Panc1 (cell line): ENCODE measurements at regions not wholly inside any gene's neighbourhood (a gene's known extent, or its start where the extent isn't known, plus 50 kb on each side); places are given as distances from the start of the nearest gene placed in this dataset.

ENCODE experiments used
- POLR2AphosphoS5 ChIP-seq: IDR thresholded peaks from 2 replicates; pipeline ENCODE4 v1.6.1; 2012; ENCODE audit warnings: mild to moderate bottlenecking, low read depth, low read length, moderate library complexity
- REST ChIP-seq, 2 experiments: IDR thresholded peaks; 2 replicates each; pipeline ENCODE4 v1.6.1; 2011 to 2012; ENCODE audit warnings: low read depth in 2 of 2, control low read depth in 1 of 2, low read length in 1 of 2, mild to moderate bottlenecking in 1 of 2, moderate library complexity in 1 of 2; ENCODE audit not compliant: insufficient read depth in 1 of 2
- SIN3A ChIP-seq: IDR thresholded peaks from 2 replicates; pipeline ENCODE4 v1.6.1; 2012; ENCODE audit warnings: low read depth, mild to moderate bottlenecking, low read length, moderate library complexity, borderline replicate concordance; ENCODE audit not compliant: insufficient read depth
- TF ChIP-seq, protein P1 (sequence below): fragments of 450-650 bp; IDR thresholded peaks from 2 replicates; pipeline ENCODE4 v1.5.1; 2017; ENCODE audit warnings: mild to moderate bottlenecking

DNA sequence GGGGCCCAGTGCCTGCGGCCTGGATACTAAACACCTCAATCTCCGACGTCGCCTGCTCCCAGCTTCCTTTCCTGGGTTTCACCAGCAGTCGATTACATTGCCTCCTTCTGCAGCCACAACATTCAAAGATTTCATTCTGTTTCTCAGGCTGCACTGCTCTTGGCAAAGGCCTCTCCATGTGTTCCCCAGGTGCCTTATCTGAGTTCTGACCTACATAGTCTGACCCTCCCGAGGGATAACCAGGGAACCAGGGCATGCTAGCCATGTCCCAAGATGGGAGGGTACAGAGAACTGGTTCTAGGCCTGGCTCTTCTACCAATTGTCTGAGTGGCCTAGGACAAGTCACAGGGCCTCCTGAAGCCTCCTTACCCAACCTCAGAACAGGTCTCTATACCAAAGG lies 62.2 kb upstream of the ACSL1 start:
- TF ChIP-seq, protein P1, sequence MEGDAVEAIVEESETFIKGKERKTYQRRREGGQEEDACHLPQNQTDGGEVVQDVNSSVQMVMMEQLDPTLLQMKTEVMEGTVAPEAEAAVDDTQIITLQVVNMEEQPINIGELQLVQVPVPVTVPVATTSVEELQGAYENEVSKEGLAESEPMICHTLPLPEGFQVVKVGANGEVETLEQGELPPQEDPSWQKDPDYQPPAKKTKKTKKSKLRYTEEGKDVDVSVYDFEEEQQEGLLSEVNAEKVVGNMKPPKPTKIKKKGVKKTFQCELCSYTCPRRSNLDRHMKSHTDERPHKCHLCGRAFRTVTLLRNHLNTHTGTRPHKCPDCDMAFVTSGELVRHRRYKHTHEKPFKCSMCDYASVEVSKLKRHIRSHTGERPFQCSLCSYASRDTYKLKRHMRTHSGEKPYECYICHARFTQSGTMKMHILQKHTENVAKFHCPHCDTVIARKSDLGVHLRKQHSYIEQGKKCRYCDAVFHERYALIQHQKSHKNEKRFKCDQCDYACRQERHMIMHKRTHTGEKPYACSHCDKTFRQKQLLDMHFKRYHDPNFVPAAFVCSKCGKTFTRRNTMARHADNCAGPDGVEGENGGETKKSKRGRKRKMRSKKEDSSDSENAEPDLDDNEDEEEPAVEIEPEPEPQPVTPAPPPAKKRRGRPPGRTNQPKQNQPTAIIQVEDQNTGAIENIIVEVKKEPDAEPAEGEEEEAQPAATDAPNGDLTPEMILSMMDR = no peak
- no peak for TF ChIP-seq SIN3A
- TF ChIP-seq REST (IDR thresholded peaks at IDR 0.05; ENCODE audit: insufficient read depth in 1 of 2, low read depth in 2 of 2, low read length in 1 of 2) = no peak
- no peak for TF ChIP-seq POLR2AphosphoS5
